ENCODE measurements at regions not wholly inside any gene's neighbourhood (a gene's known extent, or its start where the extent isn't known, plus 50 kb on each side); places are given as distances from the start of the nearest gene placed in this dataset.

GRCh38 chr14:40282196-40282595 lies 850.0 kb upstream of the FBXO33 start:
- DNase-seq (ENCODE audit: low read depth), result no peak

DNA sequence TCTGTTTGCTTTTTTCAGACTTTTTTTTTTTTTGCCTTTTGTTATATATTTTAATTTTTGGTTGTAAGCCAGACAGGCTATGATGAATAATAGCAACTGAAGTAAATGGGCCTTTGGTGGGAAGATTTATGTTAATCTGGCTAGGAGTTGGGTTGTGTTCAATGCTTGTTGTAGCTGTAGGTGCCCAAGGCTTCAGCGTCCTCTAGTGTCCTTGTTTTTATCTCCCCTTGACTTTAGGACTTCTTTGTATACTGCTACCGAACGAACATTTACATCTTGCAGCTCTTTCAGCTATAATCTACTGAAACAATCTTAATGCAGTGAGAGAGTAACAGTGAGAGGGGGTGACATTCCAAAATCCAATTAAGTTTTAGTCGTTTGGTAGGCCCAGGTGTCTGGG lies 848.4 kb upstream of the FBXO33 start:
- TF ChIP-seq CTCF (conservative IDR thresholded peaks at IDR 0.05; ENCODE audit: low read length), result no peak
- no peak overlapping the region for H3K4me3 ChIP-seq (ENCODE audit: low read length)
- no peak for DNase-seq (ENCODE audit: low read depth)

More at GRCh38 chr14:40282196-40282595, 850.0 kb upstream of the FBXO33 start:
- TF ChIP-seq CTCF (conservative IDR thresholded peaks at IDR 0.05; ENCODE audit: low read length), result no peak
- no peak overlapping the region for H3K4me3 ChIP-seq (ENCODE audit: low read length)

GRCh38 chr14:40273417-40273816 lies 841.2 kb upstream of the FBXO33 start:
- no peak overlapping the region for H3K4me3 ChIP-seq (ENCODE audit: low read length)
- no peak for TF ChIP-seq CTCF (conservative IDR thresholded peaks at IDR 0.05; ENCODE audit: low read length)
- no peak for DNase-seq (ENCODE audit: low read depth)

DNA sequence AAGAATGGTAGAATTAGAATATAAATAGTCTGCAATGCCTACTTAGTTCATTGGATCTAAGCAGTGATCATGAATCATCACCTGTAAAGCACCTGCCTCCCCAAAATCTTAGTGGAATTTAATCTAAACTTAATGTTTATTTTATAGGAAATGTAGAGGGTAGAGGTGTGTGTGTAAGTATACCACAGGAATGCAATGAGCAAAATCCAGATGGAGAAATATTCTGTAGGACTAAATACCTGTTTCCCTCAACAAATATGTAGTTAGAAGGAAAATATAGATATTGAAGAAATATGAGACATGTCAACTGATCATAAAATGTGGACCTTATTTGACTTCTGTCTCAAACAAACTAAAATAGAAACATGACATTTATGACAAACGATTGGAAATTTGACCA lies 839.2 kb upstream of the FBXO33 start:
- no peak for TF ChIP-seq CTCF (conservative IDR thresholded peaks at IDR 0.05; ENCODE audit: low read length)
- no peak for DNase-seq (ENCODE audit: low read depth)

GRCh38 chr14:40269436-40269835 lies 837.2 kb upstream of the FBXO33 start:
- H3K4me3 ChIP-seq (ENCODE audit: low read length), result no peak overlapping the region
- TF ChIP-seq CTCF (conservative IDR thresholded peaks at IDR 0.05; ENCODE audit: low read length), result no peak
- no peak for DNase-seq (ENCODE audit: low read depth)

More for the DNA sequence above, 839.2 kb upstream of the FBXO33 start:
- H3K4me3 ChIP-seq (ENCODE audit: low read length), result no peak overlapping the region

- DNase-seq (ENCODE audit: low read depth), result no peak
- TF ChIP-seq CTCF (conservative IDR thresholded peaks at IDR 0.05; ENCODE audit: low read length), result no peak
- H3K4me3 ChIP-seq (ENCODE audit: low read length), result no peak overlapping the region
Measured at GRCh38 chr14:40268236-40268635, 836.0 kb upstream of the FBXO33 start.

- no peak overlapping the region for H3K4me3 ChIP-seq (ENCODE audit: low read length)
- no peak for TF ChIP-seq CTCF (conservative IDR thresholded peaks at IDR 0.05; ENCODE audit: low read length)
- DNase-seq (ENCODE audit: low read depth), result no peak
Measured at GRCh38 chr14:40265096-40265495, 832.9 kb upstream of the FBXO33 start.

Measured in AG10803 (cell line).